Esophagus squamous epithelium (tissue), 4 donors: ENCODE measurements at regions not wholly inside any gene's neighbourhood (a gene's known extent, or its start where the extent isn't known, plus 50 kb on each side); places are given as distances from the start of the nearest gene placed in this dataset.

Source experiments
- POLR2A ChIP-seq, 4 donors: fragments of 450-650 bp; IDR thresholded peaks; one replicate each; pipeline ENCODE4 v1.6.1; 2017; ENCODE audit warnings: antibody characterized with exemption in 4 of 4, mild to moderate bottlenecking in 4 of 4, moderate library complexity in 3 of 4
- TF ChIP-seq, protein P1 (sequence below), 6 experiments: fragments of 450-650 bp in 4 of 6; fragments of 200-600 bp in 2 of 6; sonication (generic) in 2 of 6; IDR thresholded peaks; one replicate each; pipeline ENCODE4 v1.5.1; 2016 to 2019; ENCODE audit warnings: antibody characterized with exemption in 6 of 6, mild to moderate bottlenecking in 4 of 6, moderate library complexity in 4 of 6

GRCh38 chr5:167661605-167662004 is 629.8 kb upstream of the WWC1 start:
- TF ChIP-seq POLR2A (IDR thresholded peaks at IDR 0.05), result no peak
- TF ChIP-seq, protein P1, sequence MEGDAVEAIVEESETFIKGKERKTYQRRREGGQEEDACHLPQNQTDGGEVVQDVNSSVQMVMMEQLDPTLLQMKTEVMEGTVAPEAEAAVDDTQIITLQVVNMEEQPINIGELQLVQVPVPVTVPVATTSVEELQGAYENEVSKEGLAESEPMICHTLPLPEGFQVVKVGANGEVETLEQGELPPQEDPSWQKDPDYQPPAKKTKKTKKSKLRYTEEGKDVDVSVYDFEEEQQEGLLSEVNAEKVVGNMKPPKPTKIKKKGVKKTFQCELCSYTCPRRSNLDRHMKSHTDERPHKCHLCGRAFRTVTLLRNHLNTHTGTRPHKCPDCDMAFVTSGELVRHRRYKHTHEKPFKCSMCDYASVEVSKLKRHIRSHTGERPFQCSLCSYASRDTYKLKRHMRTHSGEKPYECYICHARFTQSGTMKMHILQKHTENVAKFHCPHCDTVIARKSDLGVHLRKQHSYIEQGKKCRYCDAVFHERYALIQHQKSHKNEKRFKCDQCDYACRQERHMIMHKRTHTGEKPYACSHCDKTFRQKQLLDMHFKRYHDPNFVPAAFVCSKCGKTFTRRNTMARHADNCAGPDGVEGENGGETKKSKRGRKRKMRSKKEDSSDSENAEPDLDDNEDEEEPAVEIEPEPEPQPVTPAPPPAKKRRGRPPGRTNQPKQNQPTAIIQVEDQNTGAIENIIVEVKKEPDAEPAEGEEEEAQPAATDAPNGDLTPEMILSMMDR (IDR thresholded peaks at IDR 0.05), result no peak
